ENCODE measurements at regions not wholly inside any gene's neighbourhood (a gene's known extent, or its start where the extent isn't known, plus 50 kb on each side); places are given as distances from the start of the nearest gene placed in this dataset.

GRCh38 chr2:23012499-23012898 is 372.5 kb upstream of the KLHL29 start:
- TF ChIP-seq JUND (IDR thresholded peaks at IDR 0.05; ENCODE audit: low read depth) = no peak
- in situ Hi-C loops (cut with HindIII; ENCODE audit: low pct_unique_long_range_greater_than_20kb, low sequenced_read_pairs) = no loop called here
- DNase-seq (ENCODE audit: low read depth in 1 of 2, low spot score in 1 of 2) = no peak

DNA sequence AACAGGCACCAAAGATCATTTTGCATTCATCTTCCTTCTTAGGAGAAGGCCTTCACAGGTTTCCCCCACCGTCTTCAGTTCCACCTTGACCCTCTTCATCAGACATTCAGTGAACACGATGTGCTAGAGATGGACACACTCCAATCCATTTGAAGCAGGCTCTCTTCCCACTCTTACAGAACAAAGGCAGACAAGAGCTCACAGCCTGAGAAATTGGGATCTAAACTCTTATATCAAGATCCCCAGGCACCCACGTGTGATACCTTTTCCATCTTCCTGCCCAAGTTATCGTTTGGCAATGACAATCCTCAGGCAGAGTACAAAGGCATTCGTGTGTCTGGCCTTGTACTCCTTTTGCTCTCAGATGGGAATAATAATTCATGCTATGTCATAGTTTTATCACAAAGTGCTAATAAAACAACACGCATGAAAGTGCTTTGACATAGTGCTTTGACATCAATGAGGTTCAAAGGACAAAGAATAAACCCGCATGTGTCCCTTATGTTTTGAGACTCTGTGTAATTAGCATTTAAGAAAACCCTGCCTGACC is 369.3 kb upstream of the KLHL29 start:
- in situ Hi-C loops (cut with HindIII; ENCODE audit: low pct_unique_long_range_greater_than_20kb, low sequenced_read_pairs) = no loop called here
- no peak for DNase-seq (ENCODE audit: low read depth in 1 of 2, low spot score in 1 of 2)
- TF ChIP-seq JUND (IDR thresholded peaks at IDR 0.05; ENCODE audit: low read depth) = no peak

- DNase-seq (ENCODE audit: low read depth in 1 of 2, low spot score in 1 of 2) = no peak
- no peak for TF ChIP-seq JUND (IDR thresholded peaks at IDR 0.05; ENCODE audit: low read depth)
- in situ Hi-C loops (cut with HindIII; ENCODE audit: low pct_unique_long_range_greater_than_20kb, low sequenced_read_pairs) = no loop called here
Observed at GRCh38 chr2:23019476-23019875, 365.5 kb upstream of the KLHL29 start.

- DNase-seq (ENCODE audit: low read depth in 1 of 2, low spot score in 1 of 2) = no peak
- in situ Hi-C loops (cut with HindIII; ENCODE audit: low pct_unique_long_range_greater_than_20kb, low sequenced_read_pairs) = no loop called here
- no peak for TF ChIP-seq JUND (IDR thresholded peaks at IDR 0.05; ENCODE audit: low read depth)
Observed at GRCh38 chr2:23020659-23021058, 364.3 kb upstream of the KLHL29 start.

- TF ChIP-seq JUND (IDR thresholded peaks at IDR 0.05; ENCODE audit: low read depth) = no peak
- no peak for DNase-seq (ENCODE audit: low read depth in 1 of 2, low spot score in 1 of 2)
- in situ Hi-C loops (cut with HindIII; ENCODE audit: low pct_unique_long_range_greater_than_20kb, low sequenced_read_pairs) = no loop called here
Observed at GRCh38 chr2:23021311-23022120, 363.5 kb upstream of the KLHL29 start.

DNA sequence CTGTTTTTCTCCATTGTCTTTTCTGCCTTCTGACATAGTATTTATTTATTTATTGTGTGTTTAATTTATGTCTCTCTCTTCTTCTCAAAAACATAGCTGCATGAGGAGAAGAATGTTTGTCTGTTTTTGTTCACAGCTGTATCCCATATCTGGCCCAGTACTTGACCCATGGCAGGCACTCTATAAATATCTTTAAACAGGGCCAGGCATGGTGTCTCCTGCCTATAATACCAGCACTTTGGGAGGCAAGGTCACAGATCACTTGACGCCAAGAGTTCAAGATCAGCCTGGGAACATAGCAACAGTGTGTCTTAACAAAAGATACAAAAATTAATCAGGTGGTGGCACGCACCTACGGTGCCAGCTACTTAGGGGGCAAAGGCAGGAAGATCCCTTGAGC is 361.3 kb upstream of the KLHL29 start:
- in situ Hi-C loops (cut with HindIII; ENCODE audit: low pct_unique_long_range_greater_than_20kb, low sequenced_read_pairs) = no loop called here
- no peak for DNase-seq (ENCODE audit: low read depth in 1 of 2, low spot score in 1 of 2)
- no peak for TF ChIP-seq JUND (IDR thresholded peaks at IDR 0.05; ENCODE audit: low read depth)

GRCh38 chr2:23026671-23027070 is 358.3 kb upstream of the KLHL29 start:
- in situ Hi-C loops (cut with HindIII; ENCODE audit: low pct_unique_long_range_greater_than_20kb, low sequenced_read_pairs) = no loop called here
- DNase-seq (ENCODE audit: low read depth in 1 of 2, low spot score in 1 of 2) = no peak
- TF ChIP-seq JUND (IDR thresholded peaks at IDR 0.05; ENCODE audit: low read depth) = no peak

DNA sequence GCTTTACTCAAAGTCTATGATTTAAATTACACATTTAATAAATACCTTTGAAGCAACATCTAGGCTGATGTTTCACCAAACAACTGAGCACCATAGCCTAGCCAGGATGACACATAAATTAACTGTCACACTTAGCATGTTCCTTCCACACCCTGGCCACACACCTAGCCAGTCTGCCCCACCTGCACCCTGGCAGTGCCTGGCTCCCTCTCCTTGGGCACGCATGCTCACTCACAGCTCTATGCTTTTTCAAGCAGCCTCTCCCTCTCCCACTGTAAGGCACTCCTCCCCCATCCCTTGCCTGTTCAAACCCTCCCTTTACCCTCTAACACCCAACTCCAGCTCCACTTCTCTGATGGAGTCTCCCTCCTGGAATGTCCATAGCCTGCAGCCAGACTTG is 357.6 kb upstream of the KLHL29 start:
- in situ Hi-C loops (cut with HindIII; ENCODE audit: low pct_unique_long_range_greater_than_20kb, low sequenced_read_pairs) = no loop called here

DNA sequence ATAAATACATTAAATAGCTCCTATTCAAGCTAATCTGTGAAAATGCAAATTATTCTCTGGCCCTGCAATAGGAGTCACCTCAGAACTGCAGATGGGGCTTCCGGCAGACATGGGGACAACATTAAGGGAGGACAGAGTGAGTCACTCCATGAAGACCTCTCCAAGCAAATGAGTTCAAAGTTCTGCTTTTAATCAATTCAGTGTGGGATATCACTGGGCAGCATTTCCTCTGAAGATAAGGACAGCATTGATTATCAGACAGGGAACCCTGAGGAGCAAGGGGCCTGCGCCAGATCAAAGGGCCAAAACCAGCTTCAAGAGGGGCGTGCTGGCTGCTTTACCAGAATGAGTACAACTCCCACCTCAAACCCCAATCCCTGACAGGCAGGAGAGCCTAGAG is 356.9 kb upstream of the KLHL29 start:
- DNase-seq (ENCODE audit: low read depth in 1 of 2, low spot score in 1 of 2) = no peak
- in situ Hi-C loops (cut with HindIII; ENCODE audit: low pct_unique_long_range_greater_than_20kb, low sequenced_read_pairs) = no loop called here
- TF ChIP-seq JUND (IDR thresholded peaks at IDR 0.05; ENCODE audit: low read depth) = no peak

More for the DNA sequence above, 357.6 kb upstream of the KLHL29 start:
- DNase-seq (ENCODE audit: low read depth in 1 of 2, low spot score in 1 of 2) = no peak
- no peak for TF ChIP-seq JUND (IDR thresholded peaks at IDR 0.05; ENCODE audit: low read depth)

GRCh38 chr2:23029111-23029510 is 355.9 kb upstream of the KLHL29 start:
- TF ChIP-seq JUND (IDR thresholded peaks at IDR 0.05; ENCODE audit: low read depth) = no peak
- in situ Hi-C loops (cut with HindIII; ENCODE audit: low pct_unique_long_range_greater_than_20kb, low sequenced_read_pairs) = no loop called here
- no peak for DNase-seq (ENCODE audit: low read depth in 1 of 2, low spot score in 1 of 2)

DNA sequence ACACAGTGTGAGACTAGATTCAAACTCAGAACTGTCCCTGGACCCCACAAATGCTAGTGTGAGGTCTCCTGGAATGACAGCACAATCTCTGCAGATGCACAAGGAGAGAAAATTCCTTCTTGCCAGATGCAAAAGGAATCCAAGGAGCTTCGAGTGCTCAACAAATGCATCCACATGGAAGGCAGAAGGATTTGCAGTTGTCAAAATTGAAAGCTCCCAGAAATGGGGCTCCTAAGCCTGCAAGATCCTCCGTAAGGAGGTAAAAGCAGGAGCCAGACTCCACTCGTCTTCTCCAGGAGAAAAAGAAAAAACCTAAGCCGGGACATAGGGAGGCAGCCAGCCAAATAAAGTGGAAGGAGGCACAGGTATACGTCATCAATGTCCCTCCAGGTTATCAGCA is 355.0 kb upstream of the KLHL29 start:
- TF ChIP-seq JUND (IDR thresholded peaks at IDR 0.05; ENCODE audit: low read depth) = no peak
- in situ Hi-C loops (cut with HindIII; ENCODE audit: low pct_unique_long_range_greater_than_20kb, low sequenced_read_pairs) = no loop called here
- DNase-seq (ENCODE audit: low read depth in 1 of 2, low spot score in 1 of 2) = no peak

GRCh38 chr2:23034996-23035395 is 350.0 kb upstream of the KLHL29 start:
- TF ChIP-seq JUND (IDR thresholded peaks at IDR 0.05; ENCODE audit: low read depth) = no peak
- DNase-seq (ENCODE audit: low read depth in 1 of 2, low spot score in 1 of 2) = no peak
- in situ Hi-C loops (cut with HindIII; ENCODE audit: low pct_unique_long_range_greater_than_20kb, low sequenced_read_pairs) = no loop called here

DNA sequence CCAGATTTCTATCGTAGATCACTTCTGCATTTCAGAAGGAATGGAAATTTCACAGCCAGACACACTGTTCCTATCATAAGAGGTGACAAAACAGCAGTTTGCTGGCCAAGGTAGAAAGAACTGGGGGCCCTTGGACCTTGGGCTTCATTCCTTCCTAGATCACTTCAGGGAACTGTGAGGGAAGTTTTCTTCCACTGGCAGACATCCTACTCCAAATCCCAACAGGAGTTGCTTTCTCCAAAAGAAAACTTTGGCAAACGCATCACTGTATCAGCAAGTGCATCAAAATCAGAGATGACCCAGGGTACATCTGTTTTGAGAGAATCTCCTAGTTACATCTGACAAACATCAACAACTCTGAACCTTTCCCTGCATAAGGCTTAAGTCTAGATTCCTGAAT is 348.4 kb upstream of the KLHL29 start:
- DNase-seq (ENCODE audit: low read depth in 1 of 2, low spot score in 1 of 2) = no peak
- in situ Hi-C loops (cut with HindIII; ENCODE audit: low pct_unique_long_range_greater_than_20kb, low sequenced_read_pairs) = no loop called here
- TF ChIP-seq JUND (IDR thresholded peaks at IDR 0.05; ENCODE audit: low read depth) = no peak

DNA sequence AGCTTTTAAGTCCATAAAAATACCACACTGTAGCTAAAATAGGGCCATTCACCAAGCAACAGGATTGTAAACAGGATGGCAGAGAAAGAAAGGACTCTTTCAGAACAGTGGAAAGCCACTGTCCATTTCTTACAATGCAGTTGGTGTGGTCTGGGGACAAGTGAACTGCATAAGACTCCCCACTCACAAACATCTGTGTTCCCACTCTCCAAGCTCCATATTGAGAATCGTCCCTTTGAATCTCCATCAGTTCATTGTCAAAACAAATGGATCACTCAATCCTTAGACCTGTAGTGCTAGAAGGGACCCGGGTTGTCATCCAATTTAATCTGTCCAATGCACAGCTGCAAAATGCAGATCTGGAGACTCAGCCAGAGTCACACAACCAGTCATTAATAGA is 347.4 kb upstream of the KLHL29 start:
- in situ Hi-C loops (cut with HindIII; ENCODE audit: low pct_unique_long_range_greater_than_20kb, low sequenced_read_pairs) = no loop called here
- no peak for DNase-seq (ENCODE audit: low read depth in 1 of 2, low spot score in 1 of 2)

More for the DNA sequence above, 347.4 kb upstream of the KLHL29 start:
- no peak for TF ChIP-seq JUND (IDR thresholded peaks at IDR 0.05; ENCODE audit: low read depth)
